Activated naive CD4-positive, alpha-beta T cell treated with anti-CD3 and anti-CD28 coated beads for 36 hours (primary cell): ENCODE measurements at regions not wholly inside any gene's neighbourhood (a gene's known extent, or its start where the extent isn't known, plus 50 kb on each side); places are given as distances from the start of the nearest gene placed in this dataset.

Source experiments
- CTCF ChIA-PET: fragments of 350-600 bp; sonication (Branson Sonifier 250); formaldehyde crosslinking; loops from one replicate; lab custom pipeline; 2021; ENCODE audit warnings: antibody characterized with exemption; lab: Charles Lee
- DNase-seq: peaks from one replicate; pipeline ENCODE4 v3.0.0-alpha.2; 2020
- H3K27ac Mint-ChIP-seq: one replicate; pipeline ENCODE4 v1.8.0; 2021; ENCODE audit warnings: mild to moderate bottlenecking, mixed read lengths
- H3K27me3 Mint-ChIP-seq: one replicate; pipeline ENCODE4 v1.8.0; 2021; ENCODE audit warnings: low read depth, mixed read lengths
- H3K36me3 Mint-ChIP-seq: one replicate; pipeline ENCODE4 v1.8.0; 2021; ENCODE audit warnings: low read depth, mixed read lengths
- H3K4me1 Mint-ChIP-seq: one replicate; pipeline ENCODE4 v1.8.0; 2021; ENCODE audit warnings: low read depth, mixed read lengths
- H3K4me3 Mint-ChIP-seq: one replicate; pipeline ENCODE4 v1.8.0; 2021; ENCODE audit warnings: mild to moderate bottlenecking, moderate library complexity, mixed read lengths
- H3K9me3 Mint-ChIP-seq: one replicate; pipeline ENCODE4 v1.8.0; 2021; ENCODE audit warnings: mixed read lengths
- intact Hi-C: fragments of 100-400 bp; cut with micrococcal nuclease; formaldehyde crosslinking; loops from one replicate; pipeline ENCODE4 v1.15.1; 2023

GRCh38 chr1:181187337-181188126, 99.0 kb downstream of the IER5 start:
- intact Hi-C loops, result no loop called here
- H3K27me3 Mint-ChIP-seq, result peaks cover 3% of the 10 kb centered on the region
- H3K4me3 Mint-ChIP-seq, result no peak overlapping the region
- peaks cover 2% of the 10 kb centered on the region for H3K4me1 Mint-ChIP-seq
- no peak for DNase-seq
- CTCF ChIA-PET, result interaction anchor here (0.5 to 4.9 kb wide), 7 partner anchors 9 to 243 kb away, joined by 3 to 26 read pairs (median 4); no protein-coding TSS in a partner anchor
- H3K9me3 Mint-ChIP-seq, result no peaks in the 10 kb centered on the region
- H3K27ac Mint-ChIP-seq, result no peak overlapping the region
- H3K36me3 Mint-ChIP-seq, result no peaks in the 10 kb centered on the region

- peaks cover 2% of the 10 kb centered on the region for H3K4me1 Mint-ChIP-seq
- CTCF ChIA-PET, result interaction anchor here (0.7 to 5.7 kb wide), 15 partner anchors 8 to 251 kb away, joined by 3 to 49 read pairs (median 3); no protein-coding TSS in a partner anchor
- H3K9me3 Mint-ChIP-seq, result no peaks in the 10 kb centered on the region
- no peak for DNase-seq
- H3K4me3 Mint-ChIP-seq, result no peak overlapping the region
- H3K36me3 Mint-ChIP-seq, result no peaks in the 10 kb centered on the region
- intact Hi-C loops, result no loop called here
- peaks cover 3% of the 10 kb centered on the region for H3K27me3 Mint-ChIP-seq
- no peak overlapping the region for H3K27ac Mint-ChIP-seq
Observed at GRCh38 chr1:181189245-181189644, 100.7 kb downstream of the IER5 start.

DNA sequence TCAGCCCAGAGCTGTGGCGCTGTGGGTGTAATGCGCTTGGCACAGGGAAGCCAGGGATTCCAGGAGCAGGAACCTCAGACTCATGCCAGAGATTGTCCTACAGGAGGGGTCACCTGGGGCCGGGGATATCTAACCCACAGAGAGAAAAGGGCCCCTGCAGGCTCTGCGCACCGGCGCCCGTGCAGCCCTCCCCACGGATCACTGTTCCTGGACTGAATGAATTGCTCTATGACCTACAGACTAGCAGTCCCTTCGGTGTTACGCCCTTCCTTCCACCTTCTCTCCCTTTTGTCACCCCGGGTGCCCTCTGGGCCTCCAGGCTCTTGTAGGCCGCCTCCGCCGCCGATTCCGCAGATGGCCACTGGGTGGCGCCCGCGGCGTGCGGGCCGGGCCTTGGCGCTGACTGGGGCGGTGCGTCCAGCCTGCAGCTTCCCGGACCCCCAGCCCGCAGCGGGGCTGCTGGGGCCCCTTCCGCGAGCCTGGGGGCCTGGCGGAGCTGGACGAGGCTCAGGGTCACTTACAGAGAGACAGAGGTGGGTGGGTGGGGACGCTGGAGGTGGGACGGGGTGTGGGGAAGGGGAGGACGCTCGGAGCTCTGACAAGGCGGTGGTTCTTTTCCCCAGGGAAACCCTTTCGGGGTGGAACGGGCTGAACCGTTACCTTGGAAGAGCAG, 101.3 kb downstream of the IER5 start:
- no peaks in the 10 kb centered on the region for H3K9me3 Mint-ChIP-seq

DNA sequence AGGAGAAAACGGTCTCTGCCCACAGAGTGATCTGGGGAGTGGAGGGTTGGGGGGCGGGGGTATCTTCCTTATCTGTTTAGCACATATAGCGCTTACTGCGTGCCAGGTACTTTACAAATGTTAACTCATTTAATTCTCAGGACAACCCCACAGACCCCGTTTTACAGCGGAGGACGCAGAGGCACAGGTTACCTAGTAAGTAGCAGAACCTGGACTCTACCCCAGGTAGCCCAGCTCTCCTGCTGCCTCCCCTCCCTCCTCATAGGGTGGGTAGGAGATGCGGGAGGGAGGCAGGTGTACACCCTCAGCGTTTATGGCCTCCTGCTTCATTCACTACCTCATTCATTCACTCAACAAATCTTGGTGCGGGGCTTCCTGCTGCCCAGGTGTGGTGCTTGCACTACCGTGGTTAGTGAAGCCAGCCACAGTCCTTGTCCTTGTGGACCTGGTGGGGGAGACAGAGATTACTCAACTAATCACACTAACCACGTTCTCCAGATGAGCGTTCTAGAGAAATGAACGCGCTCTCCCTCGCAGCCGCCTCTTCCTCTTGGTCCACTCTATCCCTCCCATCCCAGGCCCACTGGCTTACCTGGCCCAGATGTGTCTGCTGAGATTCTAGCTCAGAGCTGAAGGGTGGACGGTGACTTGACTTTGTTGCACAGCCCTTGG, 102.0 kb downstream of the IER5 start:
- no peak overlapping the region for H3K4me3 Mint-ChIP-seq

More for the DNA sequence above, 101.3 kb downstream of the IER5 start:
- Mint-ChIP-seq H3K4me1 (peaks cover 2% of the 10 kb centered on the region), H3K36me3 (no peaks in the 10 kb centered on the region), H3K27ac (no peak overlapping the region), H3K4me3 (no peak overlapping the region), H3K27me3 (peaks cover 3% of the 10 kb centered on the region)
- DNase-seq, result peak; percentile 78
- intact Hi-C loops, result loop anchor here (1.0 to 10.0 kb wide), 4 partner anchors 127 to 865 kb away; no protein-coding TSS in a partner anchor
- CTCF ChIA-PET, result interaction anchor here (0.7 to 5.7 kb wide), 18 partner anchors 9 to 251 kb away, joined by 3 to 49 read pairs (median 4); no protein-coding TSS in a partner anchor

GRCh38 chr1:181191494-181192040, 103.1 kb downstream of the IER5 start:
- Mint-ChIP-seq H3K36me3 (no peaks in the 10 kb centered on the region), H3K9me3 (no peaks in the 10 kb centered on the region), H3K4me1 (peaks cover 2% of the 10 kb centered on the region), H3K4me3 (no peak overlapping the region), H3K27ac (no peak overlapping the region), H3K27me3 (peaks cover 3% of the 10 kb centered on the region)
- intact Hi-C loops, result loop anchor here (5.0 to 10.0 kb wide), 3 partner anchors 126 to 863 kb away; no protein-coding TSS in a partner anchor
- CTCF ChIA-PET, result interaction anchor here (0.6 to 5.7 kb wide), 10 partner anchors 11 to 479 kb away, joined by 3 to 49 read pairs (median 8); no protein-coding TSS in a partner anchor
- DNase-seq, result no peak

More for the DNA sequence above, 102.0 kb downstream of the IER5 start:
- CTCF ChIA-PET, result interaction anchor here (0.7 to 5.7 kb wide), 18 partner anchors 10 to 243 kb away, joined by 3 to 49 read pairs (median 4); no protein-coding TSS in a partner anchor
- peak; percentile 27 for DNase-seq
- Mint-ChIP-seq H3K9me3 (no peaks in the 10 kb centered on the region), H3K36me3 (no peaks in the 10 kb centered on the region), H3K27ac (no peak overlapping the region), H3K4me1 (peaks cover 2% of the 10 kb centered on the region), H3K27me3 (peaks cover 3% of the 10 kb centered on the region)
- intact Hi-C loops, result loop anchor here (1.0 to 10.0 kb wide), 4 partner anchors 127 to 864 kb away; no protein-coding TSS in a partner anchor

- no peak overlapping the region for H3K4me3 Mint-ChIP-seq
- CTCF ChIA-PET, result interaction anchor here (1.1 to 5.7 kb wide), 6 partner anchors 10 to 238 kb away, joined by 4 to 49 read pairs (median 16); no protein-coding TSS in a partner anchor
- no peaks in the 10 kb centered on the region for H3K36me3 Mint-ChIP-seq
- H3K4me1 Mint-ChIP-seq, result peaks cover 2% of the 10 kb centered on the region
- H3K27ac Mint-ChIP-seq, result no peak overlapping the region
- DNase-seq, result no peak
- peaks cover 3% of the 10 kb centered on the region for H3K27me3 Mint-ChIP-seq
- H3K9me3 Mint-ChIP-seq, result no peaks in the 10 kb centered on the region
- intact Hi-C loops, result loop anchor here (5.0 to 10.0 kb wide), 3 partner anchors 125 to 862 kb away; no protein-coding TSS in a partner anchor
Observed at GRCh38 chr1:181192316-181192715, 103.8 kb downstream of the IER5 start.

- intact Hi-C loops, result no loop called here
- Mint-ChIP-seq H3K4me1 (no peaks in the 10 kb centered on the region), H3K4me3 (no peak overlapping the region), H3K27me3 (no peaks in the 10 kb centered on the region), H3K27ac (no peak overlapping the region), H3K9me3 (peaks cover 2% of the 10 kb centered on the region), H3K36me3 (no peaks in the 10 kb centered on the region)
- no peak for DNase-seq
- CTCF ChIA-PET, result interaction anchor here (1.3 to 1.5 kb wide), 3 partner anchors 11 to 222 kb away, joined by 3 to 7 read pairs (median 5); no protein-coding TSS in a partner anchor
Observed at GRCh38 chr1:181202986-181203555, 114.6 kb downstream of the IER5 start.

DNA sequence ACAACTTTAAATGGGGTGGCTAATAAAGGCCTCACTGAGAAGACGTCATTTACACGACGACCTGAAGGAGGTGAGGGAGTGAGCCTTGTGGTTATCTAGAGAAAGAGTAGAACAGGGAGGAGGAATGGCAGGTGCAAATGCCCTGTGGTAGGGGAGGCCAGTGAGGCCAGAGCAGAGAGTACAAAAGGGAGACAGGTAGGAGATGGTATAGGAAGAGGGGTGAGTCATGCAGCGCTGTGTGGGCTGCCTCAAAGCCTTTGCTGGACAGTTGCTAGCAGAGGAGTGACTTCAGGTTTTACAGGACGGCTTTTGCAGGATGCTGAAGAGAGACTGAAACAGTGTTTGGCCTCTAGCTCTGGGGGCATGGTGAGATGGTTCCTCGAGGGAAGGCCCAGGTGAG, 116.0 kb downstream of the IER5 start:
- no peaks in the 10 kb centered on the region for H3K4me1 Mint-ChIP-seq
- no peak for DNase-seq
- intact Hi-C loops, result no loop called here
- H3K27ac Mint-ChIP-seq, result no peak overlapping the region
- CTCF ChIA-PET, result interaction anchor here (0.8 kb wide), 1 partner anchor 219 kb away, joined by 3 read pairs; no protein-coding TSS in a partner anchor
- H3K36me3 Mint-ChIP-seq, result no peaks in the 10 kb centered on the region
- H3K9me3 Mint-ChIP-seq, result peaks cover 2% of the 10 kb centered on the region
- H3K27me3 Mint-ChIP-seq, result no peaks in the 10 kb centered on the region
- H3K4me3 Mint-ChIP-seq, result no peak overlapping the region

DNA sequence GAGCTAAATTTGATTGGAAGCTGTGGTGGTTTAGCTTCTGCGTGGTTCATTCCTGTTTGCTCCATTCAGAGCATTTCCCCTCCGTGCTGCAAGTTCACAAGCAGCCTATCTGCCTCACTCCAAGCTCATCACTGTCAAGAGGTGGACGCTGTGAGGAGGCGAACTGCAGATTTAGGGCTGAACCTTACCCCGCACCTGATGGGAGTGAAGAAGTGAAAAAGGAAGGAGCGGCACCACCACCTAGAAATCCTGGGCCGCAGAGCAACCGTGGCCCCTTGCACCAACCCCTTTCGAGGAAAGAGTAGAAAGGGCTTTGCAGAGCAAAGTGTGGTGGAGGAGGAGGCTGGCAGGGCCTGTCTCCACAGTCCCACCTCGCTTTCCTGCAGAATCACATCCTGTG, 117.4 kb downstream of the IER5 start:
- intact Hi-C loops, result no loop called here
- no peaks in the 10 kb centered on the region for H3K27me3 Mint-ChIP-seq
- H3K4me1 Mint-ChIP-seq, result no peaks in the 10 kb centered on the region
- no peak overlapping the region for H3K4me3 Mint-ChIP-seq
- CTCF ChIA-PET, result no interaction called here
- H3K27ac Mint-ChIP-seq, result no peak overlapping the region
- H3K36me3 Mint-ChIP-seq, result no peaks in the 10 kb centered on the region
- H3K9me3 Mint-ChIP-seq, result no peaks in the 10 kb centered on the region
- no peak for DNase-seq

- DNase-seq, result no peak
- no peak overlapping the region for H3K4me3 Mint-ChIP-seq
- H3K27ac Mint-ChIP-seq, result no peak overlapping the region
- CTCF ChIA-PET, result no interaction called here
- no peaks in the 10 kb centered on the region for H3K4me1 Mint-ChIP-seq
- H3K9me3 Mint-ChIP-seq, result no peaks in the 10 kb centered on the region
- intact Hi-C loops, result no loop called here
- H3K27me3 Mint-ChIP-seq, result no peaks in the 10 kb centered on the region
- no peaks in the 10 kb centered on the region for H3K36me3 Mint-ChIP-seq
Observed at GRCh38 chr1:181206513-181206912, 118.0 kb downstream of the IER5 start.

DNA sequence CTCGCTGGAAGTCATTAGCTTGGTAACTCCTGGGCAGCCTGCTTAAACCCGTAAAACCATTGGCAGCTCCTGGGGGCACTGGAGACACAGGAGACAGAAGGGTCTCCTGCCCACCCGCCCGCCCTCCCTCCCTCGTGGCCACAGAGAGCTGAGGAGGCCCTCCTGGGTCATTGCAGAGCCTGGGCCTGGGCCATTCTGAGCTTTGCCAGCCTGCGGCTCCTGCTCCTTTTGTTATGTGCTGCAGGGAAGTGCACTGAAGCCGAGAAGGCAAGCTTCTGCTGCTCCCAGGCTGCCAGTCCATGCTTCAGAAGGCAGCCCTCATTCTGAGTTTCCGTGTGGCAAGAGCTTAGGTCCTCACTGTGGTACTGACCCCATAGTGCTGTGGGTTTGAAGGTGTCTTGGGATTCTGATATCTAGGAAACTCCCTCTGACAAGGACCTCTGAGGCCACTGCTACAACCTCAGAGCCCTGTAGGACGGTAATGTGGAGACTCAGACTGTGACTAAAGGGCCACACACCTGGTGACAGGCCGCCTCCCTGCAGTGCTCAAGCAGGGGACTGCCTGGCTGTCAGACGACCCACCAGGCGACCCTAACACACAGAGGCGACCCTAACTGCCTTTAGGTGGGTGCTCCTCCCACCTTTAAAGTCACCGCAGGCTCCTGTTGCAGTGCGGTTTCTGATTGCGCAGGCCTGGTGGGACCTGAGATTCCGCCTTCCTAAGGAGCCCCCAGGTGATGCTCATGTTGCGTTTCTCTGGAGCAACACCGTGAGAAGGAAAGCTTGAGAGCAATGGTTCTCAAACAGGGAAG, 118.7 kb downstream of the IER5 start:
- H3K4me1 Mint-ChIP-seq, result no peaks in the 10 kb centered on the region
- CTCF ChIA-PET, result no interaction called here

More for the DNA sequence above, 118.7 kb downstream of the IER5 start:
- no peak overlapping the region for H3K4me3 Mint-ChIP-seq
- H3K27ac Mint-ChIP-seq, result no peak overlapping the region
- H3K27me3 Mint-ChIP-seq, result no peaks in the 10 kb centered on the region
- H3K9me3 Mint-ChIP-seq, result no peaks in the 10 kb centered on the region
- no peak for DNase-seq
- intact Hi-C loops, result no loop called here
- H3K36me3 Mint-ChIP-seq, result no peaks in the 10 kb centered on the region
